K562 (cell line): ENCODE measurements at regions not wholly inside any gene's neighbourhood (a gene's known extent, or its start where the extent isn't known, plus 50 kb on each side); places are given as distances from the start of the nearest gene placed in this dataset.

Source experiments
- ATAC-seq: fragments of 200-7000 bp; cut with Tn5 transposase; 3 replicates; pipeline ENCODE4 v1.9.1; 2020; ENCODE audit warnings: moderate library complexity
- BruUV-seq: library from RNA; stranded (reverse); fragments of 400-500 nt; replicated peaks from 2 replicates; lab custom pipeline; 2021; lab: Mats Ljungman, UMichigan
- CTCF ChIA-PET: fragments of 300-600 bp; formaldehyde crosslinking; extraction: SDS; loops from one replicate; lab custom pipeline; 2021; ENCODE audit warnings: low intra/inter-chr PET ratio; lab: Yijun Ruan, JAX
- POLR2A ChIA-PET: fragments of 300-600, 350-650 bp; sonication (Branson Sonifier 250); formaldehyde crosslinking; extraction: SDS; loops from one replicate; lab custom pipeline; 2021; ENCODE audit warnings: antibody characterized with exemption, inconsistent platforms; lab: Yijun Ruan, JAX
- DNase-seq, 4 experiments: peaks; one replicate each; pipeline versions ENCODE4 v3.0.0 to v3.0.0-alpha.2; 2011 to 2018; ENCODE audit warnings: low spot score in 3 of 4, mixed read lengths in 3 of 4; ENCODE audit errors: extremely low read depth in 1 of 4
- FAIRE-seq: peaks from 2 replicates; lab custom pipeline; 2011; peaks lifted over from hg19 to GRCh38; lab: Jason Lieb, UNC
- H2AFZ ChIP-seq: 2 replicates; pipeline ENCODE4 v1.6.0; 2011; ENCODE audit warnings: low read depth, low read length, control low read depth, inconsistent platforms
- H3K27ac ChIP-seq: fragments of 200-600 bp; 3 replicates; pipeline ENCODE4 v1.8.0; 2011; ENCODE audit warnings: low read depth, mild to moderate bottlenecking, control low read depth, inconsistent platforms, low read length, moderate library complexity, mixed read lengths; ENCODE audit errors: extremely low read depth
- H3K27me3 ChIP-seq, 2 experiments: fragments of 300-600 bp in 1 of 2; 2 replicates in 1 of 2; 3 replicates in 1 of 2; pipeline versions ENCODE4 v1.6.0 to v1.8.0; 2011; ENCODE audit warnings: inconsistent platforms in 2 of 2, low read length in 2 of 2, mild to moderate bottlenecking in 1 of 2, mixed read lengths in 1 of 2, moderate library complexity in 1 of 2; ENCODE audit not compliant: control insufficient read depth in 2 of 2, insufficient read depth in 2 of 2
- H3K36me3 ChIP-seq: fragments of 300-600 bp; 3 replicates; pipeline ENCODE4 v1.8.0; 2011; ENCODE audit warnings: mild to moderate bottlenecking, low read length, inconsistent platforms; ENCODE audit not compliant: control insufficient read depth, insufficient read depth
- H3K4me1 ChIP-seq, 2 experiments: fragments of 200-600 bp in 1 of 2; replicated peaks in 1 of 2; 2 replicates in 1 of 2; 3 replicates in 1 of 2; pipeline versions ENCODE4 v1.5.1 to v1.8.0; 2011; ENCODE audit warnings: inconsistent platforms in 2 of 2, low read length in 2 of 2, mild to moderate bottlenecking in 1 of 2, mixed read lengths in 1 of 2, moderate library complexity in 1 of 2; ENCODE audit not compliant: control insufficient read depth in 2 of 2, insufficient read depth in 2 of 2
- H3K4me2 ChIP-seq: 2 replicates; pipeline ENCODE4 v1.6.1; 2011; ENCODE audit warnings: low read length, control low read depth, inconsistent platforms, mixed read lengths; ENCODE audit not compliant: insufficient read depth
- H3K4me3 ChIP-seq: fragments of 200-600 bp; sonication (generic), shearing (Covaris generic); 2 replicates; pipeline ENCODE4 v1.5.1; 2016; ENCODE audit warnings: control low read depth, inconsistent platforms
- H3K79me2 ChIP-seq: fragments of 200-600 bp; 3 replicates; pipeline ENCODE4 v1.8.0; 2011; ENCODE audit warnings: low read length, inconsistent platforms; ENCODE audit not compliant: control insufficient read depth, insufficient read depth
- H3K9ac ChIP-seq, 2 experiments: 2 replicates each; pipeline versions ENCODE4 v1.6.0 to v1.6.1; 2011; ENCODE audit warnings: low read depth in 2 of 2, low read length in 2 of 2, control low read depth in 1 of 2, inconsistent platforms in 1 of 2, mild to moderate bottlenecking in 1 of 2, mixed read lengths in 1 of 2; ENCODE audit not compliant: insufficient read depth in 1 of 2
- H3K9me1 ChIP-seq: one replicate; pipeline ENCODE4 v1.6.0; 2011; ENCODE audit warnings: inconsistent platforms, mild to moderate bottlenecking, low read length, moderate library complexity; ENCODE audit not compliant: control insufficient read depth, insufficient read depth
- H3K9me3 ChIP-seq: replicated peaks from 2 replicates; pipeline ENCODE4 v1.5.1; 2011; ENCODE audit warnings: low read depth, low read length, inconsistent platforms; ENCODE audit not compliant: control insufficient read depth, insufficient read depth
- H4K20me1 ChIP-seq: replicated peaks from 2 replicates; pipeline ENCODE4 v1.6.1; 2011; ENCODE audit warnings: low read length, inconsistent platforms, mixed read lengths; ENCODE audit not compliant: control insufficient read depth, insufficient read depth
- BRD9 ChIP-seq: fragments of 450-650 bp; IDR thresholded peaks from 2 replicates; pipeline ENCODE4 v1.6.1; 2018; ENCODE audit warnings: low read depth; ENCODE audit not compliant: partially characterized antibody
- CHD1 ChIP-seq: fragments of 200-600 bp; sonication (generic); IDR thresholded peaks from one replicate; pipeline ENCODE4 v1.6.1; 2012; ENCODE audit warnings: mild to moderate bottlenecking, moderate library complexity, low read length, inconsistent platforms
- EHMT2 ChIP-seq: fragments of 450-650 bp; IDR thresholded peaks from 2 replicates; pipeline ENCODE4 v1.6.1; 2018; ENCODE audit warnings: antibody characterized with exemption
- GABPB2 ChIP-seq: fragments of 250-450 bp; sonication (Bioruptor Pico); conservative IDR thresholded peaks from 2 replicates; pipeline ENCODE4 v1.5.1; 2021; ENCODE audit warnings: mild to moderate bottlenecking
- GTF2F1 ChIP-seq: IDR thresholded peaks from 2 replicates; pipeline ENCODE4 v1.6.1; 2011; ENCODE audit warnings: low read depth, low read length, improper control_type of control experiment
- ILK ChIP-seq: fragments of 450-650 bp; IDR thresholded peaks from 2 replicates; pipeline ENCODE4 v1.6.1; 2016; ENCODE audit warnings: missing genetic modification characterization, low read depth, mild to moderate bottlenecking, missing compliant biosample characterization, moderate library complexity, borderline replicate concordance
- RBM17 ChIP-seq: fragments of 200-400 bp; formaldehyde crosslinking; IDR thresholded peaks from 2 replicates; pipeline ENCODE4 v1.6.1; 2017; ENCODE audit warnings: low read depth, mild to moderate bottlenecking, low read length, borderline replicate concordance
- TCF3 ChIP-seq: sonication (generic); formaldehyde crosslinking; IDR thresholded peaks from 2 replicates; pipeline ENCODE4 v1.4.0; 2020; ENCODE audit warnings: mild to moderate bottlenecking, missing genetic modification reagents
- TEAD4 ChIP-seq, 2 experiments: sonication (generic) in 1 of 2; formaldehyde crosslinking in 1 of 2; IDR thresholded peaks; 2 replicates each; pipeline versions ENCODE4 v1.6.1 to v1.8.0; 2012 to 2022; ENCODE audit warnings: borderline replicate concordance in 1 of 2, inconsistent platforms in 1 of 2, low read length in 1 of 2, mild to moderate bottlenecking in 1 of 2, missing genetic modification reagents in 1 of 2
- XRCC4 ChIP-seq: IDR thresholded peaks from one replicate; pipeline ENCODE4 v1.6.1; 2011; ENCODE audit not compliant: insufficient read depth, insufficient read length; ENCODE audit errors: extremely low read depth
- ZFP1 ChIP-seq: fragments of 450-650 bp; formaldehyde crosslinking; IDR thresholded peaks from 2 replicates; pipeline ENCODE4 v1.4.0; 2020; ENCODE audit warnings: mild to moderate bottlenecking, mixed read lengths
- WGBS: fragments of 100-300 bp; shearing (Covaris generic); methylation state at CpG from one replicate; pipeline ENCODE4 v1.1.6; 2016; ENCODE audit warnings: low coverage, mixed read lengths; ENCODE audit not compliant: insufficient coverage; ENCODE audit errors: missing lambda C conversion rate; 5-methylcytosine and 5-hydroxymethylcytosine counted together
- in situ Hi-C: fragments of 300-500 bp; cut with MboI; formaldehyde crosslinking; loops from 4 replicates; pipeline ENCODE4 v1.15.0; 2018; ENCODE audit warnings: inconsistent platforms, mixed read lengths
- intact Hi-C: fragments of 100-400 bp; cut with micrococcal nuclease; formaldehyde crosslinking; loops from 2 replicates; pipeline ENCODE4 v1.14.2; 2022
- TF ChIP-seq, protein P1 (sequence below): fragments of 200-800 bp; sonication (Bioruptor generic); IDR thresholded peaks from 2 replicates; pipeline ENCODE4 v1.6.1; 2017; ENCODE audit warnings: missing genetic modification characterization, missing compliant biosample characterization
- TF ChIP-seq, protein P2 (sequence below): sonication (generic); formaldehyde crosslinking; IDR thresholded peaks from 2 replicates; pipeline ENCODE4 v1.9.0; 2022; ENCODE audit warnings: mild to moderate bottlenecking, missing genetic modification reagents
- TF ChIP-seq, protein P3 (sequence below): sonication (generic); formaldehyde crosslinking; IDR thresholded peaks from 2 replicates; pipeline ENCODE4 v1.8.0; 2022; ENCODE audit warnings: missing genetic modification reagents, mild to moderate bottlenecking, borderline replicate concordance
- TF ChIP-seq, protein P4 (sequence below): fragments of 450-650 bp; IDR thresholded peaks from 2 replicates; pipeline ENCODE4 v1.7.1; 2018; ENCODE audit warnings: mild to moderate bottlenecking, low read depth; ENCODE audit not compliant: partially characterized antibody
- TF ChIP-seq, protein P5 (sequence below): fragments of 250-450 bp; sonication (Bioruptor Pico); IDR thresholded peaks from 2 replicates; pipeline ENCODE4 v1.4.0; 2020; ENCODE audit warnings: mild to moderate bottlenecking, moderate library complexity

DNA sequence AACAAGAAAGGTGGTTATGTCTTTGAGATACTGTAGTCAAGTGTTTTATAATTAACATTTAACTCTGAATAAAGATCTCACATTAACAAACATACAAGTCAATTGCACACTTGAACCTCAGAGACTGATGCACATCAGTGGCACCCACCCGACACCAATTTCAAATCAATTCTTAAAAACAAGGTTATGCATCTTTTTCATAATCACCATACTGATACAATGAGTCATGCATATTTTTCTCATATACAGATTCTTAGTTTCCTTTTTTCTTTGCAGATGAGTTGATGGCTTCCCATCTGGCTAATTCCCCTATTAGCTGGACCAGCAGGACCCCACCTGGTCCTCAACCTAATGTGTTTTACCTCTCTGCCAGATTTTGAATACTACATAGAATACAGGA, 136.2 kb upstream of the RPL34 start:
- ChIA-PET POLR2A (no interaction called here), CTCF (no interaction called here)
- H3K4me1 ChIP-seq, result no peaks in the 10 kb centered on the region
- intact Hi-C loops (no loop called here), in situ Hi-C loops (no loop called here)
- DNase-seq (no peak), ATAC-seq (no peak), FAIRE-seq (no peak)
- no peaks in the 10 kb centered on the region for H3K9me3 ChIP-seq
- H3K79me2 ChIP-seq, result no peaks in the 10 kb centered on the region
- H3K27ac ChIP-seq, result no peak overlapping the region
- WGBS, result 8% methylated on average over 1 of the region's 1 CpG
- no peak overlapping the region for H3K4me3 ChIP-seq
- H3K4me2 ChIP-seq, result no peak overlapping the region
- no peak overlapping the region for H2AFZ ChIP-seq
- no peaks in the 10 kb centered on the region for H3K27me3 ChIP-seq
- H3K9me1 ChIP-seq, result no peaks in the 10 kb centered on the region
- no peaks in the 10 kb centered on the region for H4K20me1 ChIP-seq
- BruUV-seq, result no TSS peak
- H3K36me3 ChIP-seq, result no peaks in the 10 kb centered on the region
- H3K9ac ChIP-seq, result no peak overlapping the region
- no peak for TF ChIP-seq ILK (tag)
- TF ChIP-seq, protein P1, sequence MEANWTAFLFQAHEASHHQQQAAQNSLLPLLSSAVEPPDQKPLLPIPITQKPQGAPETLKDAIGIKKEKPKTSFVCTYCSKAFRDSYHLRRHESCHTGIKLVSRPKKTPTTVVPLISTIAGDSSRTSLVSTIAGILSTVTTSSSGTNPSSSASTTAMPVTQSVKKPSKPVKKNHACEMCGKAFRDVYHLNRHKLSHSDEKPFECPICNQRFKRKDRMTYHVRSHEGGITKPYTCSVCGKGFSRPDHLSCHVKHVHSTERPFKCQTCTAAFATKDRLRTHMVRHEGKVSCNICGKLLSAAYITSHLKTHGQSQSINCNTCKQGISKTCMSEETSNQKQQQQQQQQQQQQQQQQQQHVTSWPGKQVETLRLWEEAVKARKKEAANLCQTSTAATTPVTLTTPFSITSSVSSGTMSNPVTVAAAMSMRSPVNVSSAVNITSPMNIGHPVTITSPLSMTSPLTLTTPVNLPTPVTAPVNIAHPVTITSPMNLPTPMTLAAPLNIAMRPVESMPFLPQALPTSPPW (CRISPR knock-in tag), result no peak
- TF ChIP-seq, protein P2, sequence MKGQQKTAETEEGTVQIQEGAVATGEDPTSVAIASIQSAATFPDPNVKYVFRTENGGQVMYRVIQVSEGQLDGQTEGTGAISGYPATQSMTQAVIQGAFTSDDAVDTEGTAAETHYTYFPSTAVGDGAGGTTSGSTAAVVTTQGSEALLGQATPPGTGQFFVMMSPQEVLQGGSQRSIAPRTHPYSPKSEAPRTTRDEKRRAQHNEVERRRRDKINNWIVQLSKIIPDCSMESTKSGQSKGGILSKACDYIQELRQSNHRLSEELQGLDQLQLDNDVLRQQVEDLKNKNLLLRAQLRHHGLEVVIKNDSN (CRISPR knock-in tag), result no peak
- TF ChIP-seq GTF2F1, result no peak
- TF ChIP-seq TEAD4 (IDR thresholded peaks at IDR 0.05; ENCODE audit: low read length), result no peak
- TF ChIP-seq TEAD4 (CRISPR knock-in tag; IDR thresholded peaks at IDR 0.05; ENCODE audit: borderline replicate concordance), result no peak
- TF ChIP-seq GABPB2 (CRISPR knock-in tag), result no peak
- no peak for TF ChIP-seq ZFP1 (CRISPR knock-in tag)
- no peak for TF ChIP-seq CHD1
- TF ChIP-seq RBM17, result no peak
- TF ChIP-seq XRCC4, result no peak
- no peak for TF ChIP-seq TCF3
- TF ChIP-seq, protein P3, sequence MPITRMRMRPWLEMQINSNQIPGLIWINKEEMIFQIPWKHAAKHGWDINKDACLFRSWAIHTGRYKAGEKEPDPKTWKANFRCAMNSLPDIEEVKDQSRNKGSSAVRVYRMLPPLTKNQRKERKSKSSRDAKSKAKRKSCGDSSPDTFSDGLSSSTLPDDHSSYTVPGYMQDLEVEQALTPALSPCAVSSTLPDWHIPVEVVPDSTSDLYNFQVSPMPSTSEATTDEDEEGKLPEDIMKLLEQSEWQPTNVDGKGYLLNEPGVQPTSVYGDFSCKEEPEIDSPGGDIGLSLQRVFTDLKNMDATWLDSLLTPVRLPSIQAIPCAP (CRISPR knock-in tag), result no peak
- no peak for TF ChIP-seq EHMT2
- no peak for TF ChIP-seq BRD9
- TF ChIP-seq, protein P4, sequence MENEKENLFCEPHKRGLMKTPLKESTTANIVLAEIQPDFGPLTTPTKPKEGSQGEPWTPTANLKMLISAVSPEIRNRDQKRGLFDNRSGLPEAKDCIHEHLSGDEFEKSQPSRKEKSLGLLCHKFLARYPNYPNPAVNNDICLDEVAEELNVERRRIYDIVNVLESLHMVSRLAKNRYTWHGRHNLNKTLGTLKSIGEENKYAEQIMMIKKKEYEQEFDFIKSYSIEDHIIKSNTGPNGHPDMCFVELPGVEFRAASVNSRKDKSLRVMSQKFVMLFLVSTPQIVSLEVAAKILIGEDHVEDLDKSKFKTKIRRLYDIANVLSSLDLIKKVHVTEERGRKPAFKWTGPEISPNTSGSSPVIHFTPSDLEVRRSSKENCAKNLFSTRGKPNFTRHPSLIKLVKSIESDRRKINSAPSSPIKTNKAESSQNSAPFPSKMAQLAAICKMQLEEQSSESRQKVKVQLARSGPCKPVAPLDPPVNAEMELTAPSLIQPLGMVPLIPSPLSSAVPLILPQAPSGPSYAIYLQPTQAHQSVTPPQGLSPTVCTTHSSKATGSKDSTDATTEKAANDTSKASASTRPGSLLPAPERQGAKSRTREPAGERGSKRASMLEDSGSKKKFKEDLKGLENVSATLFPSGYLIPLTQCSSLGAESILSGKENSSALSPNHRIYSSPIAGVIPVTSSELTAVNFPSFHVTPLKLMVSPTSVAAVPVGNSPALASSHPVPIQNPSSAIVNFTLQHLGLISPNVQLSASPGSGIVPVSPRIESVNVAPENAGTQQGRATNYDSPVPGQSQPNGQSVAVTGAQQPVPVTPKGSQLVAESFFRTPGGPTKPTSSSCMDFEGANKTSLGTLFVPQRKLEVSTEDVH, result no peak
- TF ChIP-seq, protein P5, sequence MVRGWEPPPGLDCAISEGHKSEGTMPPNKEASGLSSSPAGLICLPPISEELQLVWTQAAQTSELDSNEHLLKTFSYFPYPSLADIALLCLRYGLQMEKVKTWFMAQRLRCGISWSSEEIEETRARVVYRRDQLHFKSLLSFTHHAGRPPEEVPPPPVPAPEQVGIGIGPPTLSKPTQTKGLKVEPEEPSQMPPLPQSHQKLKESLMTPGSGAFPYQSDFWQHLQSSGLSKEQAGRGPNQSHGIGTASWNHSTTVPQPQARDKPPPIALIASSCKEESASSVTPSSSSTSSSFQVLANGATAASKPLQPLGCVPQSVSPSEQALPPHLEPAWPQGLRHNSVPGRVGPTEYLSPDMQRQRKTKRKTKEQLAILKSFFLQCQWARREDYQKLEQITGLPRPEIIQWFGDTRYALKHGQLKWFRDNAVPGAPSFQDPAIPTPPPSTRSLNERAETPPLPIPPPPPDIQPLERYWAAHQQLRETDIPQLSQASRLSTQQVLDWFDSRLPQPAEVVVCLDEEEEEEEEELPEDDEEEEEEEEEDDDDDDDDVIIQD (CRISPR knock-in tag), result no peak
